ENCODE measurements at regions not wholly inside any gene's neighbourhood (a gene's known extent, or its start where the extent isn't known, plus 50 kb on each side); places are given as distances from the start of the nearest gene placed in this dataset.

- no peaks in the 10 kb centered on the region for H3K4me1 Mint-ChIP-seq (ENCODE audit: low read depth)
- H3K9me3 Mint-ChIP-seq = no peaks in the 10 kb centered on the region
- peaks cover 20% of the 10 kb centered on the region for H3K27me3 Mint-ChIP-seq
- H3K27ac Mint-ChIP-seq = no peak overlapping the region
- no peak overlapping the region for H3K4me3 Mint-ChIP-seq
- DNase-seq = no peak
- no peaks in the 10 kb centered on the region for H3K36me3 Mint-ChIP-seq (ENCODE audit: low read depth)
Measured at GRCh38 chr15:95254263-95254662, 1022.9 kb downstream of the MCTP2 start.

GRCh38 chr15:95259513-95259912, 1028.2 kb downstream of the MCTP2 start:
- Mint-ChIP-seq H3K9me3 (no peaks in the 10 kb centered on the region), H3K27ac (no peak overlapping the region), H3K27me3 (peaks cover 54% of the 10 kb centered on the region), H3K36me3 (ENCODE audit: low read depth) (no peaks in the 10 kb centered on the region), H3K4me3 (no peak overlapping the region), H3K4me1 (ENCODE audit: low read depth) (peaks cover 2% of the 10 kb centered on the region)
- DNase-seq = peak; percentile 52

DNA sequence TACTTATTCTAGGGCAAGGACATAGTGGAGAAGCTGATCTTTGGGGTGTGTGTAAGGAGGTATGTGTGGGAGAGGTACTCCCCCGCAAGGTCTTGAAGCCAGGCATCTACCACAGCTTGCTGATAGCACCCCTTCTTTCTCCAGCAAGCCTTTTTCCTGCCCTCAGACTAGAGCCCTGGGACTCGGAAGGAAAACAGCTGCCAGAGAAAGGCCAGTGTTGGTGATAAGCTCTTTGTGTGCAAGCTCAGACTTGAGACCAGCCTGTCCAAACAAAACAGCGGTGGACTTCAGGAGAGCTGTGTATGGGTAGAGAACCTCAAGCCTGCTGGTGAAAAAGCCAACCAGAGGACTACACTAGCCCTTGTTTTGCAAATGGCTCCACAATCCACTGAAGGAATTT, 1028.6 kb downstream of the MCTP2 start:
- H3K36me3 Mint-ChIP-seq (ENCODE audit: low read depth) = no peaks in the 10 kb centered on the region
- no peaks in the 10 kb centered on the region for H3K9me3 Mint-ChIP-seq
- no peak overlapping the region for H3K4me3 Mint-ChIP-seq
- DNase-seq = no peak
- H3K27ac Mint-ChIP-seq = no peak overlapping the region
- peaks cover 2% of the 10 kb centered on the region for H3K4me1 Mint-ChIP-seq (ENCODE audit: low read depth)
- H3K27me3 Mint-ChIP-seq = peaks cover 54% of the 10 kb centered on the region

GRCh38 chr15:95260856-95261255, 1029.5 kb downstream of the MCTP2 start:
- Mint-ChIP-seq H3K36me3 (ENCODE audit: low read depth) (no peaks in the 10 kb centered on the region), H3K4me3 (no peak overlapping the region), H3K4me1 (ENCODE audit: low read depth) (peaks cover 2% of the 10 kb centered on the region), H3K27me3 (peaks cover 54% of the 10 kb centered on the region), H3K27ac (no peak overlapping the region), H3K9me3 (no peaks in the 10 kb centered on the region)
- DNase-seq = no peak

DNA sequence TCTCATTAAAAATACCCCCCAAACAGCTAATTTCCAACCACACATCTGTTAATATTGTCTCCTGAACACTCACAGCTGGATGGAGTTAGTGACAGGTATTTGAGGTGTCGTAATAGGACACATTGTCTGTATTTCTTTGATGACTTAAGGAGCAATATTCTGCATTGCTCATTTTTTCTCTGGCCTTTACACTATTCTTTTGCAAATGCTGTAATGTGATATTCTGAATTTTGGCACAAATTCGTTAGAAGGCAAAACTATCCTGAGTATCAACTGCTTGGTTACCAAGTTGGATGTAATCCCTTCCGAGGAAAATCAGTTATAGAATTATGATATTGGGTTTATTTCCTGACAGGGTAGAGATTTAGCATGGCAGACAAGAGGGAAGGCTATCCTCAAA, 1030.2 kb downstream of the MCTP2 start:
- DNase-seq = no peak
- Mint-ChIP-seq H3K4me1 (ENCODE audit: low read depth) (peaks cover 2% of the 10 kb centered on the region), H3K27me3 (peaks cover 54% of the 10 kb centered on the region), H3K27ac (no peak overlapping the region), H3K4me3 (no peak overlapping the region), H3K36me3 (ENCODE audit: low read depth) (no peaks in the 10 kb centered on the region), H3K9me3 (no peaks in the 10 kb centered on the region)

DNA sequence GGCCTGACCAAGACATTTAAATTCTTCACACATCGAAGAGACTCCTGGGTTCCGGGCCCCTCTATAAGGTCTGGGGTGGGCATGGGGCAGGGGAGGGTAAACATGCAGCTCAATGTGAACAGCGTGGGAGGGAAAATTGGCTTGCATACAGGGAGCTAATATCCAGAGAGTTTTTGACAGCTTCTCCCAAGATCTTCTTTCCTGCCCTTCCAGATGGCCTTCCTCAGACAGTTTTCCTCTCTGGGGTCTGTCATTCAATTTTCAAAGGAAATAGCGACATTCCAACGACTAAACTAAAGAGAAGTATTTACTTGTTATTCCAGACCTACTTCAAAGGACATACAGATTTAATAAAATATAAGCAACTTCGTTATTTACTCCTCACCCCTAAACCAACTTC, 1030.6 kb downstream of the MCTP2 start:
- H3K4me3 Mint-ChIP-seq = no peak overlapping the region
- H3K27me3 Mint-ChIP-seq = peaks cover 52% of the 10 kb centered on the region
- no peaks in the 10 kb centered on the region for H3K36me3 Mint-ChIP-seq (ENCODE audit: low read depth)
- no peaks in the 10 kb centered on the region for H3K9me3 Mint-ChIP-seq
- no peak overlapping the region for H3K27ac Mint-ChIP-seq
- peaks cover 2% of the 10 kb centered on the region for H3K4me1 Mint-ChIP-seq (ENCODE audit: low read depth)
- no peak for DNase-seq

- Mint-ChIP-seq H3K4me3 (no peak overlapping the region), H3K27ac (no peak overlapping the region), H3K27me3 (peaks cover 47% of the 10 kb centered on the region), H3K9me3 (no peaks in the 10 kb centered on the region), H3K36me3 (ENCODE audit: low read depth) (no peaks in the 10 kb centered on the region), H3K4me1 (ENCODE audit: low read depth) (peaks cover 2% of the 10 kb centered on the region)
- DNase-seq = no peak
Measured at GRCh38 chr15:95262866-95263564, 1031.7 kb downstream of the MCTP2 start.

DNA sequence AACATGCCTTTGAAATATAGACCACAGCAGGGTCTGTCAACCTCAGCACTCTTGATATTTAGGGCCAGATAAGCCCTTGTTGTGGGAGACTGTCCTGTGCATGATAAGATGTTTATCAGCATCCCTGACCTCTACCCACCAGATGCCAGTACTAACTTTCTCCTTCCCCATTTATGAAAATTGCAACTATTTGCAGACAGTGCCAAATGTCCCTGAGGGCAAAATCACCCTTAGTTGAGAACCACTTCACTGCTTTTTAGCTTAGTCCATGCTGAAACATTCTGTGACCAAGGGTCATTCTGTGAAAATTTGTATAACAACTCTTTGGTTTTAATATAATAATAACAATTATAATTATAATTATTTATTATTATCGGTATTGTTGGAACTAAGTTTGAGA, 1032.4 kb downstream of the MCTP2 start:
- no peak for DNase-seq
- Mint-ChIP-seq H3K4me3 (no peak overlapping the region), H3K27me3 (peaks cover 44% of the 10 kb centered on the region), H3K36me3 (ENCODE audit: low read depth) (no peaks in the 10 kb centered on the region), H3K9me3 (no peaks in the 10 kb centered on the region), H3K4me1 (ENCODE audit: low read depth) (peaks cover 2% of the 10 kb centered on the region), H3K27ac (no peak overlapping the region)

- DNase-seq = no peak
- no peak overlapping the region for H3K4me3 Mint-ChIP-seq
- no peaks in the 10 kb centered on the region for H3K9me3 Mint-ChIP-seq
- no peaks in the 10 kb centered on the region for H3K4me1 Mint-ChIP-seq (ENCODE audit: low read depth)
- H3K27me3 Mint-ChIP-seq = peaks cover 26% of the 10 kb centered on the region
- no peak overlapping the region for H3K27ac Mint-ChIP-seq
- H3K36me3 Mint-ChIP-seq (ENCODE audit: low read depth) = no peaks in the 10 kb centered on the region
Measured at GRCh38 chr15:95265419-95265997, 1034.1 kb downstream of the MCTP2 start.

GRCh38 chr15:95266451-95267061, 1035.2 kb downstream of the MCTP2 start:
- Mint-ChIP-seq H3K27ac (no peak overlapping the region), H3K27me3 (peaks cover 19% of the 10 kb centered on the region), H3K9me3 (no peaks in the 10 kb centered on the region), H3K4me3 (no peak overlapping the region), H3K36me3 (ENCODE audit: low read depth) (no peaks in the 10 kb centered on the region), H3K4me1 (ENCODE audit: low read depth) (no peaks in the 10 kb centered on the region)
- no peak for DNase-seq

- DNase-seq = no peak
- Mint-ChIP-seq H3K36me3 (ENCODE audit: low read depth) (no peaks in the 10 kb centered on the region), H3K4me3 (no peak overlapping the region), H3K27ac (no peak overlapping the region), H3K9me3 (no peaks in the 10 kb centered on the region), H3K27me3 (peaks cover 14% of the 10 kb centered on the region), H3K4me1 (ENCODE audit: low read depth) (no peaks in the 10 kb centered on the region)
Measured at GRCh38 chr15:95267481-95267880, 1036.1 kb downstream of the MCTP2 start.

GRCh38 chr15:95269242-95270183, 1038.2 kb downstream of the MCTP2 start:
- no peaks in the 10 kb centered on the region for H3K4me1 Mint-ChIP-seq (ENCODE audit: low read depth)
- H3K27me3 Mint-ChIP-seq = peaks cover 20% of the 10 kb centered on the region
- no peak for DNase-seq
- H3K36me3 Mint-ChIP-seq (ENCODE audit: low read depth) = no peaks in the 10 kb centered on the region
- no peak overlapping the region for H3K27ac Mint-ChIP-seq
- H3K9me3 Mint-ChIP-seq = no peaks in the 10 kb centered on the region
- no peak overlapping the region for H3K4me3 Mint-ChIP-seq

- peaks cover 23% of the 10 kb centered on the region for H3K27me3 Mint-ChIP-seq
- no peak overlapping the region for H3K27ac Mint-ChIP-seq
Measured at GRCh38 chr15:95274101-95274500, 1042.7 kb downstream of the MCTP2 start.

DNA sequence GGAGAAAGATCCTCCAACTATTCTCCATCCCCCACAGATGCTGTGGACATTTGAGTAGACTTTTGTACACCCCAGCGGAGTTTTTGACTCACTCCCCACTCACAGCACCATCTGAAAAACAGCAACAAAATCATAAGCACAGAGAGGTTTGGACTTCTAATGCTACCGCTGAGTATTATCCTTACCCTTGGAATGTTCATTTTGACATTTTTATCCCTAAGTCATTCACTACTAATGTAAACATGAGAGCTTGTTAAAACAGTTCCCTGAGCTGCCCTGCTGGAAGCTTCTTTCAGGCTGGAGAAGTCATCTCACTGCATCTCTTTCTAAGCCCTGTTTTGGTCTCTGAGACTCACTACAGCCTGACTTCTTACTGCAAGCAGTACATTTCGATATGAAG, 1045.9 kb downstream of the MCTP2 start:
- peaks cover 26% of the 10 kb centered on the region for H3K27me3 Mint-ChIP-seq
- H3K36me3 Mint-ChIP-seq (ENCODE audit: low read depth) = no peaks in the 10 kb centered on the region
- no peak for DNase-seq
- H3K27ac Mint-ChIP-seq = no peak overlapping the region
- no peak overlapping the region for H3K4me3 Mint-ChIP-seq
- no peaks in the 10 kb centered on the region for H3K4me1 Mint-ChIP-seq (ENCODE audit: low read depth)
- H3K9me3 Mint-ChIP-seq = no peaks in the 10 kb centered on the region

More at GRCh38 chr15:95274101-95274500, 1042.7 kb downstream of the MCTP2 start:
- Mint-ChIP-seq H3K9me3 (no peaks in the 10 kb centered on the region), H3K4me1 (ENCODE audit: low read depth) (no peaks in the 10 kb centered on the region), H3K4me3 (no peak overlapping the region), H3K36me3 (ENCODE audit: low read depth) (no peaks in the 10 kb centered on the region)
- DNase-seq = no peak
